ENCODE measurements at regions not wholly inside any gene's neighbourhood (a gene's known extent, or its start where the extent isn't known, plus 50 kb on each side); places are given as distances from the start of the nearest gene placed in this dataset.

GRCh38 chr14:104392396-104393198 lies 187.0 kb upstream of the C14orf180 start:
- TF ChIP-seq CTCF (IDR thresholded peaks at IDR 0.05) (no peak), POLR2A (IDR thresholded peaks at IDR 0.05) (no peak), POLR2AphosphoS5 (IDR thresholded peaks at IDR 0.05) (no peak)
